Endodermal cell (in vitro differentiated cells): ENCODE measurements at regions not wholly inside any gene's neighbourhood (a gene's known extent, or its start where the extent isn't known, plus 50 kb on each side); places are given as distances from the start of the nearest gene placed in this dataset.

ENCODE experiments used
- DNase-seq: peaks from one replicate; pipeline ENCODE4 v3.0.0-alpha.2; 2017
- H3K27ac ChIP-seq: 2 replicates; pipeline ENCODE4 v1.5.1; 2013; ENCODE audit warnings: mild to moderate bottlenecking, low read depth, low read length, moderate library complexity
- H3K27me3 ChIP-seq: 2 replicates; pipeline ENCODE4 v1.6.1; 2013; ENCODE audit warnings: mild to moderate bottlenecking, low read length, moderate library complexity; ENCODE audit not compliant: insufficient read depth, control insufficient read depth, poor library complexity, severe bottlenecking
- H3K36me3 ChIP-seq: 2 replicates; pipeline ENCODE4 v1.7.0; 2013; ENCODE audit warnings: mild to moderate bottlenecking, low read length, moderate library complexity; ENCODE audit not compliant: control insufficient read depth, insufficient read depth
- H3K4me1 ChIP-seq: one replicate; pipeline ENCODE4 v1.7.0; 2013; ENCODE audit warnings: low read length; ENCODE audit not compliant: control insufficient read depth, insufficient read depth
- H3K4me3 ChIP-seq: 2 replicates; pipeline ENCODE4 v1.5.1; 2013; ENCODE audit warnings: mild to moderate bottlenecking, low read length, moderate library complexity
- H3K9ac ChIP-seq: 2 replicates; pipeline ENCODE4 v1.6.1; 2013; ENCODE audit warnings: mild to moderate bottlenecking, low read length, moderate library complexity; ENCODE audit not compliant: poor library complexity, severe bottlenecking; ENCODE audit errors: extremely low read depth
- H3K9me3 ChIP-seq: 2 replicates; pipeline ENCODE4 v1.6.1; 2013; ENCODE audit warnings: mild to moderate bottlenecking, low read length, moderate library complexity; ENCODE audit not compliant: control insufficient read depth
- H3K27ac Mint-ChIP-seq: 2 replicates; pipeline ENCODE4 v1.8.0; 2020; ENCODE audit warnings: mixed read lengths
- H3K27me3 Mint-ChIP-seq: 2 replicates; pipeline ENCODE4 v1.8.0; 2021; ENCODE audit warnings: mild to moderate bottlenecking, mixed read lengths; ENCODE audit not compliant: insufficient read depth
- H3K36me3 Mint-ChIP-seq: 2 replicates; pipeline ENCODE4 v1.8.0; 2020; ENCODE audit warnings: low read depth, mixed read lengths
- H3K4me1 Mint-ChIP-seq: 2 replicates; pipeline ENCODE4 v1.8.0; 2020; ENCODE audit warnings: mixed read lengths
- H3K4me3 Mint-ChIP-seq: 2 replicates; pipeline ENCODE4 v1.8.0; 2020; ENCODE audit warnings: mild to moderate bottlenecking, moderate library complexity, mixed read lengths
- H3K9me3 Mint-ChIP-seq: 2 replicates; pipeline ENCODE4 v1.8.0; 2020; ENCODE audit warnings: mild to moderate bottlenecking, mixed read lengths
- WGBS, 2 experiments: methylation state at CpG; one replicate each; pipeline versions ENCODE4 v1.1.5 to v1.1.7; 2013; ENCODE audit warnings: missing lambda C conversion rate in 2 of 2, mixed read lengths in 1 of 2; ENCODE audit not compliant: insufficient coverage in 1 of 2, insufficient read length in 1 of 2; 5-methylcytosine and 5-hydroxymethylcytosine counted together
- TF ChIP-seq, protein P1 (sequence below): fragments of 200-600 bp; sonication (generic); conservative IDR thresholded peaks from 2 replicates; pipeline ENCODE4 v1.5.0; 2021; ENCODE audit warnings: antibody characterized with exemption, mild to moderate bottlenecking

- Histone ChIP-seq H3K27me3 (no peaks in the 10 kb centered on the region), H3K9ac (no peak overlapping the region), H3K27ac (no peak overlapping the region), H3K4me3 (no peak overlapping the region), H3K4me1 (no peaks in the 10 kb centered on the region), H3K36me3 (no peaks in the 10 kb centered on the region), H3K9me3 (no peaks in the 10 kb centered on the region)
- peaks cover 2% of the 10 kb centered on the region for H3K4me1 Mint-ChIP-seq
- no peaks in the 10 kb centered on the region for H3K36me3 Mint-ChIP-seq
- no peaks in the 10 kb centered on the region for H3K9me3 Mint-ChIP-seq
- 93 to 95% methylated on average over 3 to 4 of the region's 4 CpGs for WGBS, 2 experiments
- TF ChIP-seq, protein P1, sequence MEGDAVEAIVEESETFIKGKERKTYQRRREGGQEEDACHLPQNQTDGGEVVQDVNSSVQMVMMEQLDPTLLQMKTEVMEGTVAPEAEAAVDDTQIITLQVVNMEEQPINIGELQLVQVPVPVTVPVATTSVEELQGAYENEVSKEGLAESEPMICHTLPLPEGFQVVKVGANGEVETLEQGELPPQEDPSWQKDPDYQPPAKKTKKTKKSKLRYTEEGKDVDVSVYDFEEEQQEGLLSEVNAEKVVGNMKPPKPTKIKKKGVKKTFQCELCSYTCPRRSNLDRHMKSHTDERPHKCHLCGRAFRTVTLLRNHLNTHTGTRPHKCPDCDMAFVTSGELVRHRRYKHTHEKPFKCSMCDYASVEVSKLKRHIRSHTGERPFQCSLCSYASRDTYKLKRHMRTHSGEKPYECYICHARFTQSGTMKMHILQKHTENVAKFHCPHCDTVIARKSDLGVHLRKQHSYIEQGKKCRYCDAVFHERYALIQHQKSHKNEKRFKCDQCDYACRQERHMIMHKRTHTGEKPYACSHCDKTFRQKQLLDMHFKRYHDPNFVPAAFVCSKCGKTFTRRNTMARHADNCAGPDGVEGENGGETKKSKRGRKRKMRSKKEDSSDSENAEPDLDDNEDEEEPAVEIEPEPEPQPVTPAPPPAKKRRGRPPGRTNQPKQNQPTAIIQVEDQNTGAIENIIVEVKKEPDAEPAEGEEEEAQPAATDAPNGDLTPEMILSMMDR, result no peak
- no peak overlapping the region for H3K27ac Mint-ChIP-seq
- H3K27me3 Mint-ChIP-seq, result no peaks in the 10 kb centered on the region
- DNase-seq, result no peak
- H3K4me3 Mint-ChIP-seq, result no peak overlapping the region
These were observed 164.8 kb upstream of the SLC25A13 start for GRCh38 chr7:96486681-96487080.

GRCh38 chr7:96484845-96485244 lies 162.9 kb upstream of the SLC25A13 start:
- DNase-seq, result no peak
- Histone ChIP-seq H3K27ac (no peak overlapping the region), H3K4me3 (no peak overlapping the region), H3K36me3 (no peaks in the 10 kb centered on the region), H3K9me3 (no peaks in the 10 kb centered on the region), H3K27me3 (no peaks in the 10 kb centered on the region), H3K4me1 (no peaks in the 10 kb centered on the region), H3K9ac (no peak overlapping the region)
- no peak overlapping the region for H3K4me3 Mint-ChIP-seq
- H3K27ac Mint-ChIP-seq, result no peak overlapping the region
- H3K4me1 Mint-ChIP-seq, result no peaks in the 10 kb centered on the region
- H3K9me3 Mint-ChIP-seq, result no peaks in the 10 kb centered on the region
- TF ChIP-seq, protein P1, result no peak
- H3K27me3 Mint-ChIP-seq, result no peaks in the 10 kb centered on the region
- H3K36me3 Mint-ChIP-seq, result no peaks in the 10 kb centered on the region
- 92 to 93% methylated on average over 1 of the region's 1 CpG for WGBS, 2 experiments

GRCh38 chr7:96484091-96484490 lies 162.2 kb upstream of the SLC25A13 start:
- Histone ChIP-seq H3K4me3 (no peak overlapping the region), H3K9me3 (no peaks in the 10 kb centered on the region), H3K36me3 (no peaks in the 10 kb centered on the region), H3K27ac (no peak overlapping the region), H3K9ac (no peak overlapping the region), H3K4me1 (no peaks in the 10 kb centered on the region), H3K27me3 (no peaks in the 10 kb centered on the region)
- H3K9me3 Mint-ChIP-seq, result no peaks in the 10 kb centered on the region
- WGBS, 2 experiments, result 91% methylated on average over 2 of the region's 2 CpGs; no CpG with 5 or more reads in 1 of the 2 experiments
- no peaks in the 10 kb centered on the region for H3K36me3 Mint-ChIP-seq
- no peak overlapping the region for H3K4me3 Mint-ChIP-seq
- no peaks in the 10 kb centered on the region for H3K27me3 Mint-ChIP-seq
- no peaks in the 10 kb centered on the region for H3K4me1 Mint-ChIP-seq
- DNase-seq, result no peak
- TF ChIP-seq, protein P1, result no peak
- no peak overlapping the region for H3K27ac Mint-ChIP-seq
